SK-N-SH treated with all-trans-retinoic acid at 6 μM for 48 hours (cell line): ENCODE measurements at regions not wholly inside any gene's neighbourhood (a gene's known extent, or its start where the extent isn't known, plus 50 kb on each side); places are given as distances from the start of the nearest gene placed in this dataset.

Experiments used
- ATAC-seq: fragments of 200-7000 bp; cut with Tn5 transposase; 3 replicates; pipeline ENCODE4 v1.9.1; 2020; ENCODE audit warnings: mild to moderate bottlenecking, moderate library complexity
- CSDC2 ChIP-seq: fragments of 250-450 bp; sonication (Bioruptor Pico); IDR thresholded peaks from 2 replicates; pipeline ENCODE4 v1.5.0; 2020; ENCODE audit warnings: mild to moderate bottlenecking, moderate library complexity
- ESRRG ChIP-seq: fragments of 250-450 bp; sonication (Bioruptor Pico); IDR thresholded peaks from 2 replicates; pipeline ENCODE4 v1.6.1; 2021; ENCODE audit warnings: mild to moderate bottlenecking
- PATZ1 ChIP-seq: fragments of 250-450 bp; sonication (Bioruptor Pico); IDR thresholded peaks from 2 replicates; pipeline ENCODE4 v1.8.0; 2020; ENCODE audit warnings: mild to moderate bottlenecking, moderate library complexity, borderline replicate concordance
- PPARA ChIP-seq: fragments of 250-450 bp; sonication (Bioruptor Pico); IDR thresholded peaks from 2 replicates; pipeline ENCODE4 v1.5.0; 2020; ENCODE audit warnings: mild to moderate bottlenecking, borderline replicate concordance
- ZNF565 ChIP-seq: fragments of 450-650 bp; formaldehyde crosslinking; conservative IDR thresholded peaks from 2 replicates; pipeline ENCODE4 v1.5.0; 2020; ENCODE audit warnings: low read depth, mild to moderate bottlenecking, moderate library complexity
- TF ChIP-seq, protein P1 (sequence below): fragments of 250-450 bp; sonication (Bioruptor Pico); IDR thresholded peaks from 2 replicates; pipeline ENCODE4 v1.8.0; 2021; ENCODE audit warnings: low read depth, mild to moderate bottlenecking, moderate library complexity, borderline replicate concordance

DNA sequence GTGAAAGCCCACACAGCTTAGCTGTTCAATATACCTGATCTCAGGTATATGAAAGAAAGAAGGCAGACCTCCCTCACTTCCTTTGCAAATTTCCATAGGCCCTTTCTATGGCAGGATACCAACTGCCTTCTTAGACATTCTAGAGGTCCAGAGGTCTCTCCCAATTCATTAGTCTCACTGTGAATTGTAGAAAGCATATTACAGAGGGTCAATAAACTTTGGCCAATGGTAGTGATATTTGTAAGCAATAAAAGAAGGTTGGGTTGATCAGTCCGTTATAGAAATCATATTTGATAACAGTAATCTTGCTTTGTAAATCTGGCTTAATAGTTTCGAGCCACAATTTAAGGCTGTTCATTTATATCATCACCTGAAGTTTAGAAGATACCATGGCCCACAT is 50.7 kb upstream of the ATP8B1 start (continued):
- TF ChIP-seq PATZ1 (no peak), PPARA (CRISPR knock-in tag) (no peak)
- TF ChIP-seq, protein P1, sequence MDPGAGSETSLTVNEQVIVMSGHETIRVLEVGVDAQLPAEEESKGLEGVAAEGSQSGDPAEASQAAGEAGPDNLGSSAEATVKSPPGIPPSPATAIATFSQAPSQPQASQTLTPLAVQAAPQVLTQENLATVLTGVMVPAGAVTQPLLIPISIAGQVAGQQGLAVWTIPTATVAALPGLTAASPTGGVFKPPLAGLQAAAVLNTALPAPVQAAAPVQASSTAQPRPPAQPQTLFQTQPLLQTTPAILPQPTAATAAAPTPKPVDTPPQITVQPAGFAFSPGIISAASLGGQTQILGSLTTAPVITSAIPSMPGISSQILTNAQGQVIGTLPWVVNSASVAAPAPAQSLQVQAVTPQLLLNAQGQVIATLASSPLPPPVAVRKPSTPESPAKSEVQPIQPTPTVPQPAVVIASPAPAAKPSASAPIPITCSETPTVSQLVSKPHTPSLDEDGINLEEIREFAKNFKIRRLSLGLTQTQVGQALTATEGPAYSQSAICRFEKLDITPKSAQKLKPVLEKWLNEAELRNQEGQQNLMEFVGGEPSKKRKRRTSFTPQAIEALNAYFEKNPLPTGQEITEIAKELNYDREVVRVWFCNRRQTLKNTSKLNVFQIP = no peak

DNA sequence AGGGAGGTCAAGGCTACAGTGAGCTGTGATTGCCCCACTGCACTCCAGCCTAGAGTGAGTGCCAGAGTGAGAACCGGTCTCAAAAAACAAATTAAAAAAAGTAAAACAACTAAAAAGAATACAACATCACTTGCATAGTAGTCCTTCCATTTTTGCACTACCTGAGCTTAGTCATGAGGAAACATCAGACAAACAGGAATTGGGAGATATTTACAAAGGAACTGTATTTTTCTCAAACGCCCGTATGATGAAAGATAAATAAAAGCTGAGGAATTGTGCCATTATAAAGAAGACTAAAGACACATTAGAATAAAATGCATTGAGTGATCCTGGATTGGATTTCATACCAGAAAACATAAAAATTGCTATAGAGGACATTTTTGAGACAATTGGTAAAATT is 50.0 kb upstream of the ATP8B1 start:
- no peak for ATAC-seq
- no peak for TF ChIP-seq CSDC2
- no peak for TF ChIP-seq ZNF565
- no peak for TF ChIP-seq ESRRG (CRISPR knock-in tag)
